Activated T-helper 1 cell treated with Interleukin-2 at 50 U/mL for 16 hours (primary cell): ENCODE measurements at regions not wholly inside any gene's neighbourhood (a gene's known extent, or its start where the extent isn't known, plus 50 kb on each side); places are given as distances from the start of the nearest gene placed in this dataset.

ENCODE experiments used
- DNase-seq: peaks from one replicate; pipeline ENCODE4 v3.0.0-alpha.2; 2020; ENCODE audit warnings: low read depth

GRCh38 chr1:56313560-56313959, 265.8 kb downstream of the PLPP3 start:
- DNase-seq = no peak

GRCh38 chr1:56311766-56312165, 267.6 kb downstream of the PLPP3 start:
- no peak for DNase-seq

GRCh38 chr1:56310945-56311344, 268.4 kb downstream of the PLPP3 start:
- no peak for DNase-seq

- no peak for DNase-seq
Measured at GRCh38 chr1:56309065-56309464, 270.3 kb downstream of the PLPP3 start.

GRCh38 chr1:56304975-56305374, 274.4 kb downstream of the PLPP3 start:
- no peak for DNase-seq

GRCh38 chr1:56303805-56304204, 275.6 kb downstream of the PLPP3 start:
- no peak for DNase-seq

GRCh38 chr1:56302878-56303277, 276.5 kb downstream of the PLPP3 start:
- no peak for DNase-seq

GRCh38 chr1:56301791-56302190, 277.6 kb downstream of the PLPP3 start:
- no peak for DNase-seq

- DNase-seq = no peak
Measured at GRCh38 chr1:56300836-56301235, 278.5 kb downstream of the PLPP3 start.

- DNase-seq = no peak
Measured at GRCh38 chr1:56298866-56299265, 280.5 kb downstream of the PLPP3 start.

GRCh38 chr1:56297904-56298303, 281.5 kb downstream of the PLPP3 start:
- DNase-seq = no peak

- no peak for DNase-seq
Measured at GRCh38 chr1:56297208-56297607, 282.2 kb downstream of the PLPP3 start.

- no peak for DNase-seq
Measured at GRCh38 chr1:56295949-56296929, 283.1 kb downstream of the PLPP3 start.

GRCh38 chr1:56291374-56291919, 287.9 kb downstream of the PLPP3 start:
- no peak for DNase-seq

GRCh38 chr1:56289260-56289659, 290.1 kb downstream of the PLPP3 start:
- DNase-seq = no peak

- DNase-seq = no peak
Measured at GRCh38 chr1:56287721-56288120, 291.6 kb downstream of the PLPP3 start.

- no peak for DNase-seq
Measured at GRCh38 chr1:56286956-56287355, 292.4 kb downstream of the PLPP3 start.

- no peak for DNase-seq
Measured at GRCh38 chr1:56286506-56286905, 292.9 kb downstream of the PLPP3 start.

GRCh38 chr1:56285554-56286402, 293.6 kb downstream of the PLPP3 start:
- DNase-seq = no peak

- no peak for DNase-seq
Measured at GRCh38 chr1:56284928-56285327, 294.4 kb downstream of the PLPP3 start.

GRCh38 chr1:56278061-56278460, 301.3 kb downstream of the PLPP3 start:
- no peak for DNase-seq

GRCh38 chr1:56268519-56269140, 310.7 kb downstream of the PLPP3 start:
- no peak for DNase-seq
